HCT116 (cell line): ENCODE measurements at regions not wholly inside any gene's neighbourhood (a gene's known extent, or its start where the extent isn't known, plus 50 kb on each side); places are given as distances from the start of the nearest gene placed in this dataset.

Experiments
- ATAC-seq: fragments of 200-7000 bp; cut with Tn5 transposase; 2 replicates; pipeline ENCODE4 v1.9.1; 2020; ENCODE audit warnings: mild to moderate bottlenecking, moderate library complexity
- BruUV-seq: library from RNA; stranded (reverse); fragments of 400-500 nt; replicated peaks from 2 replicates; lab custom pipeline; 2021; lab: Mats Ljungman, UMichigan
- CTCF ChIA-PET: fragments of 300-600 bp; sonication (Branson Sonifier 250); formaldehyde crosslinking; loops from one replicate; lab custom pipeline; 2021; ENCODE audit warnings: antibody characterized with exemption; lab: Charles Lee
- POLR2A ChIA-PET: fragments of 300-600, 350-600 bp; sonication (Branson Sonifier 250); formaldehyde crosslinking; loops from one replicate; lab custom pipeline; 2021; ENCODE audit warnings: antibody characterized with exemption; lab: Charles Lee
- RAD21 ChIA-PET, 2 experiments: fragments of 300-600 bp; sonication (Branson Sonifier 250); formaldehyde crosslinking; loops; one replicate each; lab custom pipeline; 2023; ENCODE audit warnings: low total read pairs in 2 of 2; ENCODE audit not compliant: uncharacterized antibody in 2 of 2, unreplicated experiment in 2 of 2, low non-redundant PET in 1 of 2; lab: Charles Lee
- DNase-seq: peaks from one replicate; pipeline ENCODE4 v3.0.0-alpha.2; 2010; ENCODE audit warnings: low read depth, low spot score
- H2AFZ ChIP-seq: fragments of 200-600 bp; shearing (Covaris generic), sonication (generic); 2 replicates; pipeline ENCODE4 v1.6.1; 2017; ENCODE audit warnings: low read depth, mixed run types, mixed read lengths, antibody characterized with exemption, low read length; ENCODE audit not compliant: poor library complexity, severe bottlenecking
- H3K27ac ChIP-seq: 2 replicates; pipeline ENCODE4 v1.5.1; 2012; ENCODE audit warnings: low read depth, low read length
- H3K27me3 ChIP-seq: fragments of 200-600 bp; sonication (generic); 2 replicates; pipeline ENCODE4 v1.6.1; 2016; ENCODE audit warnings: mixed run types, low read length, mixed read lengths; ENCODE audit not compliant: insufficient read depth
- H3K36me3 ChIP-seq, 2 experiments: fragments of 200-500 bp in 1 of 2; fragments of 200-600 bp in 1 of 2; sonication (Bioruptor generic) in 1 of 2; sonication (generic) in 1 of 2; 2 replicates each; pipeline versions ENCODE4 v1.5.1 to v1.6.1; 2014 to 2016; ENCODE audit warnings: low read length in 2 of 2, inconsistent platforms in 1 of 2, mixed read lengths in 1 of 2, mixed run types in 1 of 2; ENCODE audit not compliant: insufficient read depth in 2 of 2, control insufficient read depth in 1 of 2
- H3K4me1 ChIP-seq, 2 experiments: fragments of 200-600 bp in 1 of 2; sonication (generic) in 1 of 2; 2 replicates each; pipeline versions ENCODE4 v1.5.1 to v1.6.1; 2012 to 2017; ENCODE audit warnings: low read length in 2 of 2, inconsistent platforms in 1 of 2, mild to moderate bottlenecking in 1 of 2, mixed read lengths in 1 of 2, mixed run types in 1 of 2, moderate library complexity in 1 of 2; ENCODE audit not compliant: insufficient read depth in 2 of 2, control insufficient read depth in 1 of 2
- H3K4me2 ChIP-seq: fragments of 200-600 bp; sonication (generic); 2 replicates; pipeline ENCODE4 v1.6.1; 2017; ENCODE audit warnings: mixed run types, low read length, mixed read lengths
- H3K4me3 ChIP-seq, 2 experiments: fragments of 200-600 bp in 1 of 2; sonication (generic) in 1 of 2; replicated peaks in 1 of 2; 2 replicates each; pipeline ENCODE4 v1.5.1; 2011 to 2016; ENCODE audit warnings: low read length in 2 of 2, control low read depth in 1 of 2, low read depth in 1 of 2, mild to moderate bottlenecking in 1 of 2, mixed read lengths in 1 of 2, mixed run types in 1 of 2
- H3K79me2 ChIP-seq: fragments of 200-600 bp; sonication (generic); 2 replicates; pipeline ENCODE4 v1.6.1; 2017; ENCODE audit warnings: mild to moderate bottlenecking, mixed run types, low read length, moderate library complexity, mixed read lengths; ENCODE audit not compliant: insufficient read depth
- H3K9ac ChIP-seq: fragments of 200-600 bp; sonication (generic); 2 replicates; pipeline ENCODE4 v1.6.1; 2016; ENCODE audit warnings: low read length, mixed read lengths
- H3K9me2 ChIP-seq: fragments of 200-600 bp; sonication (generic), shearing (Covaris generic); 2 replicates; pipeline ENCODE4 v1.6.1; 2017; ENCODE audit warnings: mixed run types, mild to moderate bottlenecking, moderate library complexity; ENCODE audit not compliant: insufficient read depth
- H3K9me3 ChIP-seq, 2 experiments: fragments of 200-500 bp in 1 of 2; fragments of 200-600 bp in 1 of 2; sonication (Bioruptor generic) in 1 of 2; sonication (generic) in 1 of 2; 2 replicates each; pipeline ENCODE4 v1.6.1; 2014 to 2017; ENCODE audit warnings: low read length in 2 of 2, mixed read lengths in 2 of 2, inconsistent platforms in 1 of 2, low read depth in 1 of 2, mild to moderate bottlenecking in 1 of 2, mixed run types in 1 of 2, moderate library complexity in 1 of 2; ENCODE audit not compliant: control insufficient read depth in 1 of 2, insufficient read depth in 1 of 2
- H4K20me1 ChIP-seq: fragments of 200-600 bp; sonication (generic), shearing (Covaris generic); 2 replicates; pipeline ENCODE4 v1.6.1; 2017; ENCODE audit warnings: mixed run types, mild to moderate bottlenecking, moderate library complexity; ENCODE audit not compliant: insufficient read depth
- CBX3 ChIP-seq: IDR thresholded peaks from 2 replicates; pipeline ENCODE4 v1.6.1; 2012; ENCODE audit warnings: low read depth
- CEBPB ChIP-seq: IDR thresholded peaks from 2 replicates; pipeline ENCODE4 v1.6.1; 2012; ENCODE audit warnings: low read depth
- EGR1 ChIP-seq: IDR thresholded peaks from 2 replicates; pipeline ENCODE4 v1.6.1; 2012; ENCODE audit warnings: low read depth
- ELF1 ChIP-seq: IDR thresholded peaks from 2 replicates; pipeline ENCODE4 v1.6.1; 2012; ENCODE audit warnings: low read depth, borderline replicate concordance
- EZH2 ChIP-seq: fragments of 200-600 bp; sonication (generic); IDR thresholded peaks from 2 replicates; pipeline ENCODE4 v1.6.1; 2017; ENCODE audit warnings: antibody characterized with exemption, mixed run types
- EZH2phosphoT487 ChIP-seq: fragments of 200-600 bp; IDR thresholded peaks from 2 replicates; pipeline ENCODE4 v1.6.1; 2018; ENCODE audit warnings: antibody characterized with exemption, borderline replicate concordance
- FOSL1 ChIP-seq: IDR thresholded peaks from 2 replicates; pipeline ENCODE4 v1.6.1; 2012; ENCODE audit warnings: low read depth
- JUND ChIP-seq: IDR thresholded peaks from 2 replicates; pipeline ENCODE4 v1.6.1; 2012
- RAD21 ChIP-seq: IDR thresholded peaks from 2 replicates; pipeline ENCODE4 v1.6.1; 2012; ENCODE audit warnings: low read depth, mild to moderate bottlenecking
- SP1 ChIP-seq: IDR thresholded peaks from 2 replicates; pipeline ENCODE4 v1.6.1; 2012; ENCODE audit warnings: low read depth
- SRF ChIP-seq: IDR thresholded peaks from 2 replicates; pipeline ENCODE4 v1.6.1; 2012; ENCODE audit warnings: low read depth
- TCF7L2 ChIP-seq: IDR thresholded peaks from 2 replicates; pipeline ENCODE4 v1.7.0; 2011; ENCODE audit warnings: borderline replicate concordance, inconsistent platforms; ENCODE audit not compliant: insufficient read depth, insufficient read length; ENCODE audit errors: extremely low read depth
- ZFX ChIP-seq: fragments of 450-650 bp; IDR thresholded peaks from 2 replicates; pipeline ENCODE4 v1.6.1; 2017
- ZNF274 ChIP-seq: fragments of 200-500 bp; sonication (Bioruptor generic); IDR thresholded peaks from 2 replicates; pipeline ENCODE4 v1.6.1; 2014; ENCODE audit warnings: mild to moderate bottlenecking, low read depth, low read length, inconsistent platforms
- intact Hi-C: fragments of 100-400 bp; cut with micrococcal nuclease; formaldehyde crosslinking; loops from 2 replicates; pipeline ENCODE4 v1.10.0; 2022
- TF ChIP-seq, protein P1 (sequence below), 3 experiments: fragments of 200-600 bp in 1 of 3; sonication (generic) in 1 of 3; IDR thresholded peaks in 2 of 3; conservative IDR thresholded peaks in 1 of 3; 2 replicates each; pipeline ENCODE4 v1.5.1; 2012 to 2017; ENCODE audit warnings: low read depth in 2 of 3, low read length in 2 of 3, antibody characterized with exemption in 1 of 3, borderline replicate concordance in 1 of 3, control low read depth in 1 of 3, mild to moderate bottlenecking in 1 of 3, mixed read lengths in 1 of 3, mixed run types in 1 of 3, moderate library complexity in 1 of 3; ENCODE audit not compliant: insufficient read depth in 1 of 3
- TF ChIP-seq, protein P2 (sequence below): IDR thresholded peaks from 2 replicates; pipeline ENCODE4 v1.6.1; 2012
- TF ChIP-seq, protein P3 (sequence below): IDR thresholded peaks from 2 replicates; pipeline ENCODE4 v1.6.1; 2012; ENCODE audit warnings: low read depth

DNA sequence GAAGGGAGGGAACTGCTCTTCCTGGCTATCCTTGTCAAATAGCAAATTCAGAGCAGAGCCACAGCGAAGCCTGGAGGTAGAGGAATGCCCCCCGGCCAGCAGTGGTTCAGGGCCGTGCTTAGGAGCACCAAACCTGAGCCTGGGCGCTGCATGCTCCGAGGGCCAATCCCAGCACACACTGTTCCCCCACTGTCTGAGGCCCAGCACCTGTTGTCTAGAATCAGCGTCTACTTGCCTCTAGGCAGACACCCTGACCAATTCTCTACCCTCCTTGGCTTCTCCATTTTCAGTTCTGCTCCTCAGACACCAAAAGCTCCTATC, 177.6 kb upstream of the PKDCC start (continued):
- TF ChIP-seq, protein P1, sequence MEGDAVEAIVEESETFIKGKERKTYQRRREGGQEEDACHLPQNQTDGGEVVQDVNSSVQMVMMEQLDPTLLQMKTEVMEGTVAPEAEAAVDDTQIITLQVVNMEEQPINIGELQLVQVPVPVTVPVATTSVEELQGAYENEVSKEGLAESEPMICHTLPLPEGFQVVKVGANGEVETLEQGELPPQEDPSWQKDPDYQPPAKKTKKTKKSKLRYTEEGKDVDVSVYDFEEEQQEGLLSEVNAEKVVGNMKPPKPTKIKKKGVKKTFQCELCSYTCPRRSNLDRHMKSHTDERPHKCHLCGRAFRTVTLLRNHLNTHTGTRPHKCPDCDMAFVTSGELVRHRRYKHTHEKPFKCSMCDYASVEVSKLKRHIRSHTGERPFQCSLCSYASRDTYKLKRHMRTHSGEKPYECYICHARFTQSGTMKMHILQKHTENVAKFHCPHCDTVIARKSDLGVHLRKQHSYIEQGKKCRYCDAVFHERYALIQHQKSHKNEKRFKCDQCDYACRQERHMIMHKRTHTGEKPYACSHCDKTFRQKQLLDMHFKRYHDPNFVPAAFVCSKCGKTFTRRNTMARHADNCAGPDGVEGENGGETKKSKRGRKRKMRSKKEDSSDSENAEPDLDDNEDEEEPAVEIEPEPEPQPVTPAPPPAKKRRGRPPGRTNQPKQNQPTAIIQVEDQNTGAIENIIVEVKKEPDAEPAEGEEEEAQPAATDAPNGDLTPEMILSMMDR (IDR thresholded peaks at IDR 0.05 in 2 of 3, conservative IDR thresholded peaks at IDR 0.05 in 1 of 3; ENCODE audit: borderline replicate concordance in 1 of 3, insufficient read depth in 1 of 3, low read depth in 2 of 3, low read length in 2 of 3), result no peak
- TF ChIP-seq ZFX (no peak), ZNF274 (no peak), EZH2phosphoT487 (no peak), SP1 (no peak), EZH2 (no peak), ELF1 (no peak), SRF (no peak), FOSL1 (no peak)
- TF ChIP-seq, protein P2, sequence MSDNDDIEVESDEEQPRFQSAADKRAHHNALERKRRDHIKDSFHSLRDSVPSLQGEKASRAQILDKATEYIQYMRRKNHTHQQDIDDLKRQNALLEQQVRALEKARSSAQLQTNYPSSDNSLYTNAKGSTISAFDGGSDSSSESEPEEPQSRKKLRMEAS, result no peak

DNA sequence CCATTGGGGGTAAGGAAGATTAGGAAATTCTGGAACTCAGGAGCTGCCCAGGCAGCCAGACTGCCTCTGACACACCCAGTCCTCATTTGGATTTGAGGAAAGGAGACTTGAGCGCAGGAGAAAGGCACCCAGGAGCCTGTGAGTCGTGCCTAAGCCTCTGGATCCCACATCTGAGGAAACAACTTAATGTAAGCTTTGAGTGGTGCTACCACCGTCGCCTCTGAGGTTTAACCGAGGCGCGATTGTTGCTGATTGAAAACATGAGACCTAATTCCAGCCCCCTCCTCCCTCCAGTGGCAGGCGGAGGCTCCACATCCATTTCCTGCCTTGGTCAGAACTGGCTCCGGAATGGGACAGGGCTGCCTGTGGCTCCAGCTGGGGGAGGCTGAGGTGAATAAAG, 176.7 kb upstream of the PKDCC start:
- CTCF ChIA-PET, result interaction anchor here (1.1 to 7.9 kb wide), 6 partner anchors 15 to 216 kb away, joined by 4 to 158 read pairs (median 7); no protein-coding TSS in a partner anchor
- DNase-seq, result no peak
- Histone ChIP-seq H3K4me3 (no peak overlapping the region), H3K4me1 (no peaks in the 10 kb centered on the region), H3K27ac (no peak overlapping the region), H2AFZ (no peak overlapping the region), H3K9me3 (no peaks in the 10 kb centered on the region), H3K9me2 (no peaks in the 10 kb centered on the region), H3K27me3 (no peaks in the 10 kb centered on the region; the same call in 1 of the 2 replicates), H3K79me2 (no peaks in the 10 kb centered on the region), H3K36me3 (no peaks in the 10 kb centered on the region), H4K20me1 (no peaks in the 10 kb centered on the region), H3K4me2 (no peak overlapping the region), H3K9ac (no peak overlapping the region)
- RAD21 ChIA-PET, result interaction anchor here in 1 of 2 experiments (0.7 kb wide), 1 partner anchor 220 kb away, joined by 3 read pairs; no protein-coding TSS in a partner anchor
- BruUV-seq, result no TSS peak
- intact Hi-C loops, result no loop called here
- TF ChIP-seq SP1 (no peak), RAD21 (no peak), JUND (no peak), EGR1 (no peak), TCF7L2 (no peak), ZFX (no peak), CEBPB (no peak), EZH2 (no peak), CBX3 (no peak), FOSL1 (no peak)
- TF ChIP-seq, protein P3, sequence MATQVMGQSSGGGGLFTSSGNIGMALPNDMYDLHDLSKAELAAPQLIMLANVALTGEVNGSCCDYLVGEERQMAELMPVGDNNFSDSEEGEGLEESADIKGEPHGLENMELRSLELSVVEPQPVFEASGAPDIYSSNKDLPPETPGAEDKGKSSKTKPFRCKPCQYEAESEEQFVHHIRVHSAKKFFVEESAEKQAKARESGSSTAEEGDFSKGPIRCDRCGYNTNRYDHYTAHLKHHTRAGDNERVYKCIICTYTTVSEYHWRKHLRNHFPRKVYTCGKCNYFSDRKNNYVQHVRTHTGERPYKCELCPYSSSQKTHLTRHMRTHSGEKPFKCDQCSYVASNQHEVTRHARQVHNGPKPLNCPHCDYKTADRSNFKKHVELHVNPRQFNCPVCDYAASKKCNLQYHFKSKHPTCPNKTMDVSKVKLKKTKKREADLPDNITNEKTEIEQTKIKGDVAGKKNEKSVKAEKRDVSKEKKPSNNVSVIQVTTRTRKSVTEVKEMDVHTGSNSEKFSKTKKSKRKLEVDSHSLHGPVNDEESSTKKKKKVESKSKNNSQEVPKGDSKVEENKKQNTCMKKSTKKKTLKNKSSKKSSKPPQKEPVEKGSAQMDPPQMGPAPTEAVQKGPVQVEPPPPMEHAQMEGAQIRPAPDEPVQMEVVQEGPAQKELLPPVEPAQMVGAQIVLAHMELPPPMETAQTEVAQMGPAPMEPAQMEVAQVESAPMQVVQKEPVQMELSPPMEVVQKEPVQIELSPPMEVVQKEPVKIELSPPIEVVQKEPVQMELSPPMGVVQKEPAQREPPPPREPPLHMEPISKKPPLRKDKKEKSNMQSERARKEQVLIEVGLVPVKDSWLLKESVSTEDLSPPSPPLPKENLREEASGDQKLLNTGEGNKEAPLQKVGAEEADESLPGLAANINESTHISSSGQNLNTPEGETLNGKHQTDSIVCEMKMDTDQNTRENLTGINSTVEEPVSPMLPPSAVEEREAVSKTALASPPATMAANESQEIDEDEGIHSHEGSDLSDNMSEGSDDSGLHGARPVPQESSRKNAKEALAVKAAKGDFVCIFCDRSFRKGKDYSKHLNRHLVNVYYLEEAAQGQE, result no peak
- TF ChIP-seq, protein P1 (IDR thresholded peaks at IDR 0.05 in 2 of 3, conservative IDR thresholded peaks at IDR 0.05 in 1 of 3; ENCODE audit: borderline replicate concordance in 1 of 3, insufficient read depth in 1 of 3, low read depth in 2 of 3, low read length in 2 of 3), result no peak
- TF ChIP-seq, protein P2, result no peak
- POLR2A ChIA-PET, result no interaction called here
- ATAC-seq, result no peak
